ENCODE measurements at regions not wholly inside any gene's neighbourhood (a gene's known extent, or its start where the extent isn't known, plus 50 kb on each side); places are given as distances from the start of the nearest gene placed in this dataset.
"Not testable (repeated sequence)": the region's sequence is repeated elsewhere in the genome, so short reads cannot be mapped to it uniquely, and the experiment has no call there.

- POLR2A ChIA-PET: no interaction called here
- TF ChIP-seq FOXA1 (IDR thresholded peaks at IDR 0.05) (no peak), NFRKB (IDR thresholded peaks at IDR 0.05) (no peak), SP1 (IDR thresholded peaks at IDR 0.05) (no peak), FOXM1 (IDR thresholded peaks at IDR 0.05; ENCODE audit: borderline replicate concordance) (no peak), HDGF (IDR thresholded peaks at IDR 0.05; ENCODE audit: borderline replicate concordance) (no peak), FOXK2 (IDR thresholded peaks at IDR 0.05) (no peak), ARNT (IDR thresholded peaks at IDR 0.05) (no peak), ELF4 (IDR thresholded peaks at IDR 0.05) (no peak), L3MBTL2 (conservative IDR thresholded peaks at IDR 0.05) (no peak), TARDBP (IDR thresholded peaks at IDR 0.05) (no peak)
- DNase-seq (ENCODE audit: extremely low spot score): no peak
- CTCF ChIA-PET: no interaction called here
These were observed 296.4 kb downstream of the HIVEP2 start for GRCh38 chr6:142648526-142648925.

GRCh38 chr6:142649438-142650234 lies 295.3 kb downstream of the HIVEP2 start:
- DNase-seq (ENCODE audit: extremely low spot score); CTCF ChIA-PET; POLR2A ChIA-PET: not testable (repeated sequence)

- ChIA-PET CTCF (interaction anchor here (0.7 kb wide), 1 partner anchor 26 kb away, joined by 3 read pairs; no protein-coding TSS in a partner anchor), POLR2A (no interaction called here)
- no peak for TF ChIP-seq ELF4 (IDR thresholded peaks at IDR 0.05)
- no peak for TF ChIP-seq LEF1 (IDR thresholded peaks at IDR 0.05; ENCODE audit: borderline replicate concordance)
- no peak for DNase-seq (ENCODE audit: extremely low spot score)
These were observed 293.6 kb downstream of the HIVEP2 start for GRCh38 chr6:142651384-142651783.

GRCh38 chr6:142653710-142654420 lies 291.1 kb downstream of the HIVEP2 start:
- ChIA-PET POLR2A (no interaction called here), CTCF (no interaction called here)
- DNase-seq (ENCODE audit: extremely low spot score): no peak
- TF ChIP-seq TARDBP (IDR thresholded peaks at IDR 0.05): no peak
- no peak for TF ChIP-seq ELF4 (IDR thresholded peaks at IDR 0.05)
- TF ChIP-seq L3MBTL2 (conservative IDR thresholded peaks at IDR 0.05): no peak
- no peak for TF ChIP-seq LEF1 (IDR thresholded peaks at IDR 0.05; ENCODE audit: borderline replicate concordance)
- no peak for TF ChIP-seq SP1 (IDR thresholded peaks at IDR 0.05)
- no peak for TF ChIP-seq ARNT (IDR thresholded peaks at IDR 0.05)
- TF ChIP-seq FOXK2 (IDR thresholded peaks at IDR 0.05): no peak
- no peak for TF ChIP-seq BHLHE40 (IDR thresholded peaks at IDR 0.05; ENCODE audit: borderline replicate concordance)
- TF ChIP-seq NFRKB (IDR thresholded peaks at IDR 0.05): no peak
- TF ChIP-seq CTBP1 (IDR thresholded peaks at IDR 0.05; ENCODE audit: borderline replicate concordance): no peak
- no peak for TF ChIP-seq ZNF384 (IDR thresholded peaks at IDR 0.05)

GRCh38 chr6:142659661-142660060 lies 285.3 kb downstream of the HIVEP2 start:
- DNase-seq (ENCODE audit: extremely low spot score): no peak
- ChIA-PET CTCF (no interaction called here), POLR2A (no interaction called here)
- TF ChIP-seq BHLHE40 (IDR thresholded peaks at IDR 0.05; ENCODE audit: borderline replicate concordance): no peak

GRCh38 chr6:142665393-142665792 lies 279.6 kb downstream of the HIVEP2 start:
- TF ChIP-seq HDGF (IDR thresholded peaks at IDR 0.05; ENCODE audit: borderline replicate concordance) (no peak), BHLHE40 (IDR thresholded peaks at IDR 0.05; ENCODE audit: borderline replicate concordance) (no peak), FOXA1 (IDR thresholded peaks at IDR 0.05) (no peak), L3MBTL2 (conservative IDR thresholded peaks at IDR 0.05) (no peak), TARDBP (IDR thresholded peaks at IDR 0.05) (no peak), SUZ12 (IDR thresholded peaks at IDR 0.05) (no peak), LEF1 (IDR thresholded peaks at IDR 0.05; ENCODE audit: borderline replicate concordance) (no peak), PKNOX1 (IDR thresholded peaks at IDR 0.05) (no peak), FOXM1 (IDR thresholded peaks at IDR 0.05; ENCODE audit: borderline replicate concordance) (no peak), ARNT (IDR thresholded peaks at IDR 0.05) (no peak), NFRKB (IDR thresholded peaks at IDR 0.05) (no peak)
- no peak for DNase-seq (ENCODE audit: extremely low spot score)
- CTCF ChIA-PET: no interaction called here
- POLR2A ChIA-PET: no interaction called here

GRCh38 chr6:142666599-142667185 lies 278.3 kb downstream of the HIVEP2 start:
- DNase-seq (ENCODE audit: extremely low spot score): no peak
- ChIA-PET POLR2A (no interaction called here), CTCF (no interaction called here)
- TF ChIP-seq PKNOX1 (IDR thresholded peaks at IDR 0.05) (no peak), ELF4 (IDR thresholded peaks at IDR 0.05) (no peak), FOXM1 (IDR thresholded peaks at IDR 0.05; ENCODE audit: borderline replicate concordance) (no peak), NFRKB (IDR thresholded peaks at IDR 0.05) (no peak), TARDBP (IDR thresholded peaks at IDR 0.05) (no peak), BHLHE40 (IDR thresholded peaks at IDR 0.05; ENCODE audit: borderline replicate concordance) (no peak), CTBP1 (IDR thresholded peaks at IDR 0.05; ENCODE audit: borderline replicate concordance) (no peak), SUZ12 (IDR thresholded peaks at IDR 0.05) (no peak), SP1 (IDR thresholded peaks at IDR 0.05) (no peak), LEF1 (IDR thresholded peaks at IDR 0.05; ENCODE audit: borderline replicate concordance) (no peak), L3MBTL2 (conservative IDR thresholded peaks at IDR 0.05) (no peak), HDGF (IDR thresholded peaks at IDR 0.05; ENCODE audit: borderline replicate concordance) (no peak), ZNF384 (IDR thresholded peaks at IDR 0.05) (no peak), FOXK2 (IDR thresholded peaks at IDR 0.05) (no peak), FOXA1 (IDR thresholded peaks at IDR 0.05) (no peak), ARNT (IDR thresholded peaks at IDR 0.05) (no peak)

Measured in HEK293T (cell line).